A549 (cell line): ENCODE measurements at regions not wholly inside any gene's neighbourhood (a gene's known extent, or its start where the extent isn't known, plus 50 kb on each side); places are given as distances from the start of the nearest gene placed in this dataset.

Source experiments
- BCL3 ChIP-seq: fragments of >200 bp; sonication (Bioruptor Twin); formaldehyde crosslinking; IDR thresholded peaks from 3 replicates; pipeline ENCODE4 v1.6.1; 2016
- CTCF ChIP-seq: fragments of >200 bp; sonication (Bioruptor Twin); formaldehyde crosslinking; IDR thresholded peaks from 3 replicates; pipeline ENCODE4 v1.5.1; 2016
- MYC ChIP-seq: IDR thresholded peaks from 2 replicates; pipeline ENCODE4 v1.6.1; 2012; ENCODE audit warnings: mild to moderate bottlenecking, inconsistent platforms, low read length, improper control_type of control experiment, borderline replicate concordance
- NR3C1 ChIP-seq: fragments of >200 bp; sonication (Bioruptor Twin); formaldehyde crosslinking; IDR thresholded peaks from 3 replicates; pipeline ENCODE4 v1.6.1; 2017
- ZFP36 ChIP-seq: fragments of 450-650 bp; IDR thresholded peaks from 2 replicates; pipeline ENCODE4 v1.6.1; 2014; ENCODE audit warnings: borderline replicate concordance; ENCODE audit not compliant: partially characterized antibody

GRCh38 chr5:167720676-167721260 lies 570.7 kb upstream of the WWC1 start:
- no peak for TF ChIP-seq MYC
- TF ChIP-seq NR3C1: no peak
- no peak for TF ChIP-seq CTCF
- TF ChIP-seq BCL3: no peak
- TF ChIP-seq ZFP36: no peak
